ENCODE measurements at regions not wholly inside any gene's neighbourhood (a gene's known extent, or its start where the extent isn't known, plus 50 kb on each side); places are given as distances from the start of the nearest gene placed in this dataset.

DNA sequence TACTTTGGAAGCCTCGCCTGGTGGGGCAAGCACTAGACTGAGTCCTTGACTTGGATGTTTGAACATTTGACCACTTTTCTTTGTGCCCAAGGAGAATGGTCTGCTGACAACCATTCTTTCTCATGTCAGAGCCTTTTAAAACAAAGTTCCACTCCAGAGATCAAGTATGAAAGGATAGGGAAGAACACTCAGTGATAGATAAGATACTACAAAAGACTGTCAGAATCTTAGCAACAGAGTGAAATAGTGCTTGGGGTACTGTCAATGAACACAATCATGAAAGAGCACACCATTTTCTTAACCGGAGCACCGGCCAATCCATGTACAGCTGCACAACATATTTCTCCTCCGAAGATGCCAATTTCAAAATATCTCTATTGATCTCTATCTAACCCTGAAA, 82.8 kb upstream of the ADO start:
- DNase-seq, result no peak

DNA sequence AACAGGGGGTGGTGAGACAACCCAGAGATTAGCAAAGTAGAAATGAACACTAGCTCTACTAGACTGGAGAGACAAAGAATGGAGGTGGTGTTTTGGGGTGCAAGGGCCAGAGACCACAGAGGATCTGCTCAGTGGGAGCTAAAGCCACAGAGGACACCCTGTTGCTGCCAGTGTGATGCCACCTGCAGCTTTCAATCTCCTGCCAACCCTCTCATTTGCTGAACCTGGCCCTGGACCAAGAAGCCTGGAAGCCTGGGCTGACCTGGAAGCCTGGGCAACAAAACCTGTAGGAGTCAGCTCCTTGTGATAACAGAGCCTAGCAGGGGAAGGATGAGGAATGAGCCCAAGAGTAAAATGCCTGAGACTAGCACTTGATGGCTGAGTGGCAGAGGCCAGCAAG, 81.1 kb upstream of the ADO start:
- no peak for DNase-seq

- no peak for DNase-seq
These were observed 80.1 kb upstream of the ADO start for GRCh38 chr10:62724465-62724864.

GRCh38 chr10:62726142-62726541, 78.4 kb upstream of the ADO start:
- DNase-seq, result peak; percentile 70

DNA sequence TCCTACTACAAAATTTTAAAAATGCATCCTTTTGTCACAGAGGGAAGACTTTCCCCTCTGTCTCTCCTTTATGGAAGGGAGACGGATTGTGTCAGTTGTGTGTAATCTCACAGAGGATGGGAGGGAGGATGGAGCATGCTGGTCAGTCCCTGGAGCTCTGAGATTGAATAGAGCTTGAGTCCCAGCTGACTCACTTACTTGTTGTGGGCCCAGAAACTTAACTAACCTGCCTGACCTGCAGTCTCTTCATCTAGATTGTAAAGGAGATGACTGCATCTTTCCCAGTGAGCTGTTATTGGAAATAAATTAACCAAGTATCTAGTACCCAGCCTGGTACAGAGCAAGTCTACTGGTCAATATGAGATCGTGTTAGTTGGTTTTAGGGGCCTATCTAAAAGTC, 77.9 kb upstream of the ADO start:
- DNase-seq, result no peak

DNA sequence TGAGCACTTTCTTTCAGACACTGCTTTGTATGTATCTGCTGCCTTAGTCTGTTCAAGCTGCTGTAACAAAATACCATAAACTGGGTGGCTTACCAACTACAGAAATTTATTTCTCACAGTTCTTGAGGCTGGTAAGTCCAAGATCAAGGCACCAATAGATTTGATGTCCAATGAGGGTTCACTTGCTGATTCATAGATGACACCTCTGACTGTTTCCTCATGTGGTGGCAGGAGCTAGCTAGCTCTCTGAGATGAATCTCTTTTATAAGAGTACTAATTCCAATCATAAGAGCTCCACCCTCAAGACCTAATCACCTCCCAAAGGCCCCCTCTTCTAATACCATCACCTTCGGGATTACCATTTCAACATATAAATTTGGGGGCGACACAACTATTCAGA, 76.6 kb upstream of the ADO start:
- DNase-seq, result no peak

- DNase-seq, result no peak
These were observed 76.0 kb upstream of the ADO start for GRCh38 chr10:62728479-62728878.

GRCh38 chr10:62732841-62733653, 71.5 kb upstream of the ADO start:
- peak; percentile 63 for DNase-seq

GRCh38 chr10:62733654-62734293, 70.7 kb upstream of the ADO start:
- no peak for DNase-seq

GRCh38 chr10:62734781-62735463, 69.6 kb upstream of the ADO start:
- DNase-seq, result no peak

- DNase-seq, result peak; percentile 20
These were observed 68.9 kb upstream of the ADO start for GRCh38 chr10:62735464-62736167.

GRCh38 chr10:62736168-62736546, 68.4 kb upstream of the ADO start:
- DNase-seq, result no peak

DNA sequence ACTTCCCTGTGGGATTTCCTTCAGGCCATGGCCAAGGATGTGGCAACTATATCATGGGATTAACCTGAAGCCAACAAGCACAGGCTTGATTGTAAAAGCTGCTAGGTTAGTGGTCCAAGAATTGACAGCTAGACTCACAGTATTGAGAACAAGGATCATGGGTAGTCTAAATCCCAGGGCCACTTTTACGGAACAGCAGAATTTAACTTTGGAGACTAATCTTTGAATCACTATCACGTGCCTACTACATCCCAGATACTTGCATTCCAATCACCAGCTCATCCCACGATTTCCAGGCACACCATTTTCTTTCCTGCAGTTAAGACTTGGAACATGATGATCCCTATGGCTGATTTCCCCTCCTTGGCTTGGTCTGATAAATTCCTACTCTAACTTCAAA, 65.6 kb upstream of the ADO start:
- DNase-seq, result no peak

DNA sequence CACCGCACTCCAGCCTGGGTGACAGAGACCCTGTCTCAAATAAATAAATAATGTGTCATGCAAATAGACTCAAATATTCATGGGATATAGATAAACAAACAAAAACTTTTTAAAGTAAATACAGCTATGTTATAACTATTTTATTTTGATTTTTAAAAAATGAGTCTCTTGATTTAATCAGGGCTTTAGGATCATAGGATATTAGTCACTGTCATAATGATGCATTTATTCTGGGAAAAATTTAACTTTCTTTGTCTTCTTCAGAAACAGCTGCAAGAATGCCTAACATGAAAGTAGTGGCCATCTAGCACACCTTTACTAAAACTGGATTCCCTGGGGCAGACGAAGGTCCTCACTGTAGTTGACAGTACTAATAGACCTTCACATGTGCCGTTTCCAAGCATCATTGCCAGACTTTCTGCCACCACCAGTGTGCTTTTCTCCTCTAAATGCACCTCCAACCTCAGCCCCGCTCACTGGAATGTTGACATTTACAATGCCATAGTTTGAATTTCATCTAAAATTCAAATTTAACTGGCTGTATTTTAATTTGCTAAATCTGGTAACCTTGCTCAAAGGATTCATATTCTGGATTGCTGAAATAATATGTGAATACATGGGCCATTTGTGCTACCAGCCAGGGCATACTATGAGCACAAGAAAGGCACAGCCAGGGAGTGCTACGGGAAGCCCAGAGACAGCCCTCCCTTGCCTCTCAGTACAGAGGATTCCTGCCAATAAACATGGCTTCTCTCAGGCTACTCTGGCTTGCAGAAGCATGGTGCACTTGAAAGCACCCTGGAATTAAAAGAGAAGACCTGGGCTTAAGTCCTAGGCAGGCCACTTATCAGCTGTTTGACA, 63.4 kb upstream of the ADO start:
- no peak for DNase-seq

DNA sequence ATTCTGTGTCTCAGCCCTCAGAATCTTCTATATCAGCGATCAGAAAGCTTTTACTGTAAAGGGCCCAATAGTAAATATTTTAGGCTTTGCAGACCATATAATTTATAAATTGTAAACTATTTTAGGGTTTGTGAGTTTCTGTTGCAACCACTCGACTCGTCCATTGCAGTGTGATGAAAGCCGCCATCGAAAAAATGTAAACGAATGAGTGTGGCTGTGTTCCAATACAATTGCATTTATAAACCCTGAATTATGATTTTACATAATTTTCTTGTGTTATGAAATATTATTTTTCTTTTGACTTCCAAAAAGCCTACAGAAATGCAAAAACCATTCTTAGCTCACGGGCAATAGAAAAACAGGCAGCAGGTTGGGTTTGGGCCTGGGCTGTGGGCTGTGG, 62.5 kb upstream of the ADO start:
- DNase-seq, result no peak

GRCh38 chr10:62742536-62743061, 61.9 kb upstream of the ADO start:
- DNase-seq, result no peak

DNA sequence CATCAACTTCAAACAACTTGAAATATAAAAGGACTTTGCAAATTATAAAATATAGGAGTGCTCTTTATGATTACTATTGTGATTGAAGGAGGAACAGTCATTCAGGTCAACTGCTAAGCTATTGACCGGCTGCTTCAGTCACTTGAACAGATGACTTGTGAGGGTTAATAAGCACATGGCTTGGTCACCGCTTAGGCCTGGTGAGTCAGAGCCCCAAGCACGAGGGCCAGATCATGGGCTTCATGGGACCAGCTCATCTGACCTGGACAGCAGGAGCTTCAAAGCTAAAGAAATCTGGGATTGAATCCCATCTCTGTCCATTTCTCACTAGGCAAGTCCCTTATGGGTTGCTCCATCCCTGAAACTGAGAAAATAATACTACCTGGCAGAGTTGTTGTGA, 60.4 kb upstream of the ADO start:
- DNase-seq, result no peak

GRCh38 chr10:62745581-62745980, 58.9 kb upstream of the ADO start:
- no peak for DNase-seq

- no peak for DNase-seq
These were observed 57.4 kb upstream of the ADO start for GRCh38 chr10:62746951-62747729.

DNA sequence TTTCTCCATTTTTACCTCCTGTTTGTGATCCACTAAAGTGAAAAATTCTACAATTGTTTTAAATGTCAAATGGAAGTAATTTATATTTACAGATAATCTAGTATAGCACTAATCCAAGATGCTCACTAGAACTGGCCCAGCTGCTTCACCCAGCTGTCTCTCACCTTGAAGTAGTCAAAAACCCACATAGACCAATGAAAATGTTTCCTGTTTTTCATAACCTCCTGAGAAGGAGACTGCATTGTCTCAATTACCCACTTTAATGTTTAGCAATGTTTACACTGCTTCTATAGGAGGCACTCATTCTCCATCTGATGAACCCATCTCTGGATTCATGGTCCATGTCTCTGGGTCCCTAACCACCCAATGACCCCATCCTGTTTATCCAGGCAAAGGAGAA, 56.1 kb upstream of the ADO start:
- DNase-seq, result no peak

GRCh38 chr10:62749093-62749683, 55.3 kb upstream of the ADO start:
- DNase-seq, result no peak
